HEK293 (cell line): ENCODE measurements at regions not wholly inside any gene's neighbourhood (a gene's known extent, or its start where the extent isn't known, plus 50 kb on each side); places are given as distances from the start of the nearest gene placed in this dataset.

Experiments used
- CTCF ChIA-PET: fragments of 350-600 bp; formaldehyde crosslinking; extraction: SDS; loops from one replicate; lab custom pipeline; 2021; ENCODE audit warnings: antibody characterized with exemption; lab: Yijun Ruan, JAX
- POLR2A ChIA-PET: fragments of 300-600 bp; formaldehyde crosslinking; extraction: SDS; loops from one replicate; lab custom pipeline; 2020; ENCODE audit warnings: antibody characterized with exemption, inconsistent platforms; lab: Yijun Ruan, JAX
- H3K27ac ChIP-seq: fragments of 200-500 bp; sonication (Bioruptor generic); 2 replicates; pipeline ENCODE4 v1.5.1; 2014; ENCODE audit warnings: low read depth, low read length, control low read depth, inconsistent platforms; ENCODE audit errors: extremely low read depth
- H3K36me3 ChIP-seq, 2 experiments: fragments of 200-500 bp in 1 of 2; sonication (Bioruptor generic) in 1 of 2; 1 replicate in 1 of 2; 2 replicates in 1 of 2; pipeline ENCODE4 v1.5.1; 2014 to 2017; ENCODE audit warnings: inconsistent platforms in 2 of 2, low read length in 2 of 2; ENCODE audit not compliant: control insufficient read depth in 2 of 2, insufficient read depth in 1 of 2
- H3K4me1 ChIP-seq: fragments of 200-500 bp; sonication (Bioruptor generic); 2 replicates; pipeline ENCODE4 v1.5.1; 2014; ENCODE audit warnings: mild to moderate bottlenecking, low read length, inconsistent platforms; ENCODE audit not compliant: control insufficient read depth, insufficient read depth
- H3K4me3 ChIP-seq: 2 replicates; pipeline ENCODE4 v1.5.1; 2011; ENCODE audit warnings: low read depth, mild to moderate bottlenecking, control low read depth, low read length, moderate library complexity
- H3K9me3 ChIP-seq: fragments of 200-500 bp; sonication (Bioruptor generic); 2 replicates; pipeline ENCODE4 v1.5.1; 2014; ENCODE audit warnings: low read depth, low read length, inconsistent platforms; ENCODE audit not compliant: control insufficient read depth, insufficient read depth
- EGR2 ChIP-seq: fragments of 450-650 bp; formaldehyde crosslinking; IDR thresholded peaks from 2 replicates; pipeline ENCODE4 v1.5.1; 2016; ENCODE audit warnings: low read depth, missing biosample characterization, missing genetic modification characterization
- GLIS2 ChIP-seq: fragments of 450-650 bp; formaldehyde crosslinking; IDR thresholded peaks from 2 replicates; pipeline ENCODE4 v1.5.1; 2016; ENCODE audit warnings: missing biosample characterization, missing genetic modification characterization
- OSR2 ChIP-seq: fragments of 450-650 bp; formaldehyde crosslinking; IDR thresholded peaks from 2 replicates; pipeline ENCODE4 v1.5.1; 2016; ENCODE audit warnings: missing biosample characterization, missing genetic modification characterization
- PRDM6 ChIP-seq: fragments of 450-650 bp; formaldehyde crosslinking; IDR thresholded peaks from 2 replicates; pipeline ENCODE4 v1.5.1; 2017; ENCODE audit warnings: missing biosample characterization, missing genetic modification characterization
- RBAK ChIP-seq: fragments of 450-650 bp; formaldehyde crosslinking; IDR thresholded peaks from 2 replicates; pipeline ENCODE4 v1.5.1; 2016; ENCODE audit warnings: missing biosample characterization, missing genetic modification characterization
- YY2 ChIP-seq: fragments of 450-650 bp; formaldehyde crosslinking; IDR thresholded peaks from 2 replicates; pipeline ENCODE4 v1.5.1; 2016; ENCODE audit warnings: missing biosample characterization, missing genetic modification characterization
- ZBTB17 ChIP-seq: fragments of 450-650 bp; formaldehyde crosslinking; IDR thresholded peaks from 2 replicates; pipeline ENCODE4 v1.5.1; 2016; ENCODE audit warnings: missing biosample characterization, missing genetic modification characterization
- ZBTB44 ChIP-seq: fragments of 450-650 bp; IDR thresholded peaks from 2 replicates; pipeline ENCODE4 v1.5.1; 2018; ENCODE audit warnings: missing biosample characterization, mild to moderate bottlenecking, missing genetic modification characterization
- ZBTB49 ChIP-seq: fragments of 450-650 bp; formaldehyde crosslinking; IDR thresholded peaks from 2 replicates; pipeline ENCODE4 v1.5.1; 2016; ENCODE audit warnings: missing biosample characterization, missing genetic modification characterization, low read depth
- ZBTB6 ChIP-seq: fragments of 450-650 bp; formaldehyde crosslinking; IDR thresholded peaks from 2 replicates; pipeline ENCODE4 v1.5.1; 2017; ENCODE audit warnings: missing biosample characterization, missing genetic modification characterization
- ZFHX2 ChIP-seq: fragments of 450-650 bp; formaldehyde crosslinking; conservative IDR thresholded peaks from 2 replicates; pipeline ENCODE4 v1.5.1; 2016; ENCODE audit warnings: missing biosample characterization, missing genetic modification characterization
- ZFP37 ChIP-seq: fragments of 450-650 bp; formaldehyde crosslinking; IDR thresholded peaks from 2 replicates; pipeline ENCODE4 v1.5.1; 2016; ENCODE audit warnings: missing biosample characterization, missing genetic modification characterization
- ZNF157 ChIP-seq: fragments of 450-650 bp; formaldehyde crosslinking; IDR thresholded peaks from 2 replicates; pipeline ENCODE4 v1.5.1; 2016; ENCODE audit warnings: missing biosample characterization, missing genetic modification characterization
- ZNF18 ChIP-seq: fragments of 450-650 bp; formaldehyde crosslinking; IDR thresholded peaks from 2 replicates; pipeline ENCODE4 v1.5.1; 2016; ENCODE audit warnings: missing biosample characterization, missing genetic modification characterization
- ZNF292 ChIP-seq: fragments of 450-650 bp; formaldehyde crosslinking; IDR thresholded peaks from 2 replicates; pipeline ENCODE4 v1.5.1; 2016; ENCODE audit warnings: low read depth, missing biosample characterization, missing genetic modification characterization, borderline replicate concordance
- ZNF335 ChIP-seq: fragments of 450-650 bp; formaldehyde crosslinking; conservative IDR thresholded peaks from 2 replicates; pipeline ENCODE4 v1.5.1; 2016; ENCODE audit warnings: missing biosample characterization, missing genetic modification characterization
- ZNF398 ChIP-seq: fragments of 450-650 bp; formaldehyde crosslinking; IDR thresholded peaks from 2 replicates; pipeline ENCODE4 v1.5.1; 2017; ENCODE audit warnings: missing biosample characterization, missing genetic modification characterization
- ZNF449 ChIP-seq: fragments of 450-650 bp; formaldehyde crosslinking; IDR thresholded peaks from 2 replicates; pipeline ENCODE4 v1.5.1; 2017; ENCODE audit warnings: missing biosample characterization, mild to moderate bottlenecking, missing genetic modification characterization, moderate library complexity
- ZNF654 ChIP-seq: fragments of 450-650 bp; formaldehyde crosslinking; IDR thresholded peaks from 2 replicates; pipeline ENCODE4 v1.5.1; 2016; ENCODE audit warnings: low read depth, missing biosample characterization, missing genetic modification characterization
- ZNF692 ChIP-seq: fragments of 450-650 bp; formaldehyde crosslinking; IDR thresholded peaks from 2 replicates; pipeline ENCODE4 v1.5.1; 2016; ENCODE audit warnings: missing biosample characterization, missing genetic modification characterization
- ZNF830 ChIP-seq: fragments of 450-650 bp; IDR thresholded peaks from 2 replicates; pipeline ENCODE4 v1.5.0; 2018; ENCODE audit warnings: missing biosample characterization, missing genetic modification characterization, low read depth, mild to moderate bottlenecking, moderate library complexity
- ZSCAN4 ChIP-seq: fragments of 450-650 bp; formaldehyde crosslinking; IDR thresholded peaks from 2 replicates; pipeline ENCODE4 v1.5.1; 2017; ENCODE audit warnings: missing biosample characterization, missing genetic modification characterization

GRCh38 chr1:213381572-213382084 lies 330.6 kb downstream of the RPS6KC1 start:
- ChIA-PET CTCF (interaction anchor here (0.5 to 1.2 kb wide), 3 partner anchors 8 to 682 kb away, joined by 3 to 6 read pairs (median 5); partner anchors contain the start of gene BATF3), POLR2A (no interaction called here)
- Histone ChIP-seq H3K4me1 (no peaks in the 10 kb centered on the region), H3K9me3 (no peaks in the 10 kb centered on the region), H3K36me3 (no peaks in the 10 kb centered on the region), H3K4me3 (no peak overlapping the region), H3K27ac (no peak overlapping the region)
- TF ChIP-seq ZNF18 (tag by site-specific recombination) (peak; percentile 50; the same call in 1 of the 2 replicates), ZFP37 (tag by site-specific recombination) (no peak), PRDM6 (no peak), ZFHX2 (tag by site-specific recombination) (peak; percentile 69), ZNF692 (tag by site-specific recombination) (peak; percentile 57; the same call in 1 of the 2 replicates), ZNF654 (tag by site-specific recombination) (no peak), ZNF830 (tag by site-specific recombination) (no peak), ZNF449 (tag by site-specific recombination) (no peak), ZBTB6 (no peak), ZBTB49 (tag by site-specific recombination) (no peak), ZBTB17 (peak; percentile 79), ZNF398 (0 out of 2 replicates have a peak, but pooled peaks have one; percentile 26), YY2 (tag by site-specific recombination) (no peak), ZBTB44 (tag by site-specific recombination) (peak; percentile 96), ZSCAN4 (peak; percentile 60; the same call in 1 of the 2 replicates), ZNF335 (peak; percentile 50), ZNF157 (tag by site-specific recombination) (no peak), OSR2 (0 out of 2 replicates have a peak, but pooled peaks have one; percentile 16), EGR2 (tag by site-specific recombination) (peak; percentile 52; the same call in 1 of the 2 replicates), ZNF292 (tag by site-specific recombination) (no peak), RBAK (tag by site-specific recombination) (0 out of 2 replicates have a peak, but pooled peaks have one; percentile 45), GLIS2 (tag by site-specific recombination) (no peak)
